HFFc6 (cell line): ENCODE measurements at regions not wholly inside any gene's neighbourhood (a gene's known extent, or its start where the extent isn't known, plus 50 kb on each side); places are given as distances from the start of the nearest gene placed in this dataset.
"Not testable (repeated sequence)": the region's sequence is repeated elsewhere in the genome, so short reads cannot be mapped to it uniquely, and the experiment has no call there.

Experiments
- DNase-seq: peaks from one replicate; pipeline ENCODE4 v3.0.0-alpha.2; 2018
- H3K27ac Mint-ChIP-seq: 2 replicates; pipeline ENCODE4 v1.8.0; 2020; ENCODE audit warnings: mild to moderate bottlenecking, mixed read lengths
- H3K27me3 Mint-ChIP-seq: 2 replicates; pipeline ENCODE4 v1.8.0; 2021; ENCODE audit warnings: mild to moderate bottlenecking, moderate library complexity, mixed read lengths; ENCODE audit not compliant: insufficient read depth
- H3K36me3 Mint-ChIP-seq: 2 replicates; pipeline ENCODE4 v1.8.0; 2021; ENCODE audit warnings: low read depth, mixed read lengths
- H3K4me1 Mint-ChIP-seq: 2 replicates; pipeline ENCODE4 v1.8.0; 2020; ENCODE audit warnings: low read depth, mixed read lengths
- H3K4me3 Mint-ChIP-seq: 2 replicates; pipeline ENCODE4 v1.8.0; 2020; ENCODE audit warnings: mild to moderate bottlenecking, moderate library complexity, mixed read lengths
- H3K9me3 Mint-ChIP-seq: 2 replicates; pipeline ENCODE4 v1.8.0; 2020; ENCODE audit warnings: mild to moderate bottlenecking, mixed read lengths
- TF ChIP-seq, protein P1 (sequence below): fragments of 200-600 bp; sonication (generic); IDR thresholded peaks from 2 replicates; pipeline ENCODE4 v1.5.0; 2021; ENCODE audit warnings: antibody characterized with exemption, mild to moderate bottlenecking

DNA sequence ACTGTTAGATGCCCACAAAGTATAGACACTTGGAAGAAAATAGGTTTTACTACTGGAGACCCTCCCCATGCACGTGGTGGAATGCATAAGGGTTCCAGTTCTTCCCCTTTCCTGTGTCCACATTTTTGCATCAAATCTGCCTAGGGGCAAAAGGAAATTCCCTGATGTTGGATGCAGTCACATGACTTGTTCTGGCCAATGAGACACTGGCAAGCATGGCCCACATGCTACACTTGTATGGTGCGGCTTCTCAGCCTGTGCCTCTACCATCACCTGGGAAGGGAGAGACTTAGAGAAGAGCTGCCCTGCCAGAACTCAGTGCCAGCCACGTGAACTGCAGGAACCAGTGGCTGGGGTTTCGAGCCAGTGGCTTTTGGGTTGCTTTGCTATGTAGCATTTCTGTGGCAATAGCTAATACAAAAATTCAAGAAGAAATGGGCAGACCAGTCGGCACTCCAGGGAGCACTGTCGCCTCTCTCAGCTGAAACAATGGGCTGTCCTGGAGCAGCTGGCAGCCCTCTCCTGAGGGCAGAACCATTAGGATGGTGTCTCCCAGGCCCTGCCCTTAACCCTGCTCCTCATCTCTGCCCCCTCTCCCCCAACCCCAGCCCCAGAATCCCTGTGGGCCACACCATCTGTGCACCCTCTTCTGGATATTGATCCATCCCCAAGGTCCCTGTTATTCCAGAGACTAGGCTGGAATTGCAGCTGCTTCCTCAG lies 634.0 kb downstream of the UQCRFS1 start:
- no peak for DNase-seq
- no peak overlapping the region for H3K4me3 Mint-ChIP-seq
- H3K4me1 Mint-ChIP-seq = no peaks in the 10 kb centered on the region
- TF ChIP-seq, protein P1, sequence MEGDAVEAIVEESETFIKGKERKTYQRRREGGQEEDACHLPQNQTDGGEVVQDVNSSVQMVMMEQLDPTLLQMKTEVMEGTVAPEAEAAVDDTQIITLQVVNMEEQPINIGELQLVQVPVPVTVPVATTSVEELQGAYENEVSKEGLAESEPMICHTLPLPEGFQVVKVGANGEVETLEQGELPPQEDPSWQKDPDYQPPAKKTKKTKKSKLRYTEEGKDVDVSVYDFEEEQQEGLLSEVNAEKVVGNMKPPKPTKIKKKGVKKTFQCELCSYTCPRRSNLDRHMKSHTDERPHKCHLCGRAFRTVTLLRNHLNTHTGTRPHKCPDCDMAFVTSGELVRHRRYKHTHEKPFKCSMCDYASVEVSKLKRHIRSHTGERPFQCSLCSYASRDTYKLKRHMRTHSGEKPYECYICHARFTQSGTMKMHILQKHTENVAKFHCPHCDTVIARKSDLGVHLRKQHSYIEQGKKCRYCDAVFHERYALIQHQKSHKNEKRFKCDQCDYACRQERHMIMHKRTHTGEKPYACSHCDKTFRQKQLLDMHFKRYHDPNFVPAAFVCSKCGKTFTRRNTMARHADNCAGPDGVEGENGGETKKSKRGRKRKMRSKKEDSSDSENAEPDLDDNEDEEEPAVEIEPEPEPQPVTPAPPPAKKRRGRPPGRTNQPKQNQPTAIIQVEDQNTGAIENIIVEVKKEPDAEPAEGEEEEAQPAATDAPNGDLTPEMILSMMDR = no peak
- peaks cover 5% of the 10 kb centered on the region for H3K27me3 Mint-ChIP-seq
- H3K27ac Mint-ChIP-seq = no peak overlapping the region
- peaks cover 5% of the 10 kb centered on the region; the same call in 1 of the 2 replicates for H3K36me3 Mint-ChIP-seq
- peaks cover 69% of the 10 kb centered on the region for H3K9me3 Mint-ChIP-seq

DNA sequence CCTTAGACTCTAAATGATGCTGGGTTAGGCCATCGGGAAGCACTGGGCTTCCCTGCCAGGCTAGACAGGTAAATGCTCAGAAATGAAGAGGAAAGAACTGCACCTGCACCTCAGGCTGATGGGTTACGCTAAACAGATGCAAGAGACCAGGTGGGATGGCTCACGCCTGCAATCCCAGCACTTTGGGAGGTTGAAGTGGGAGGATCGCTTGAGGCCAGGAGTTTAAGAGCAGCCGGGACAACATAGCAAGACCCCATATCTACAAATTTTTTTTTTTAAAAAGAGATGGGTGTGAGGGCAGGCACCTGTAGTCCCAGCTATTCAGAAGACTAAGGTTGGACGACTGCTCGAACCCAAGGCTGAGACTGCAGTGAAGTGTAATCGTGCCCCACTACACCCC lies 634.7 kb downstream of the UQCRFS1 start:
- H3K27ac Mint-ChIP-seq = no peak overlapping the region
- no peak overlapping the region for H3K4me3 Mint-ChIP-seq
- H3K4me1 Mint-ChIP-seq = no peaks in the 10 kb centered on the region
- peaks cover 5% of the 10 kb centered on the region for H3K27me3 Mint-ChIP-seq
- DNase-seq = no peak
- TF ChIP-seq, protein P1 = no peak
- H3K36me3 Mint-ChIP-seq = peaks cover 5% of the 10 kb centered on the region; the same call in 1 of the 2 replicates
- peaks cover 70% of the 10 kb centered on the region for H3K9me3 Mint-ChIP-seq

DNA sequence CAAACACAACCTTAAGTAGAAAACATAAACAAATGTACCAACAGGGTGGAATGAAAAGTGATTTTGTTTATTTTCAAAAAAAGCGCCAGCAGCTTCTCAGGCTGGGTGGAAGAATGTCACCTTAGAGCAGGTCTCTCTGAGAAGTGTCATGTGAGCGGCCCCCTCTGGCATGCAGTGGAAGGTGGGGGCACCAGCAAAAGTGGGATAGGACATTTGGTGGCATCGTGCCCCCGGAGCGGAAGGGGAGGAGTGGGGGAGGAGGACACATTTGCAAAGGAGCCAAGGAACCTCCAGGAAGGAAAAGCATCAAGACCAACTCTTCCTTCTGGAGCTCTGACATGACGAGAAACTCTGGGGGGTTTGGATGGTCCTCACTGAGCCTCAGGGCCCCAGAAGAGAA lies 635.3 kb downstream of the UQCRFS1 start:
- H3K4me3 Mint-ChIP-seq = no peak overlapping the region
- peaks cover 69% of the 10 kb centered on the region for H3K9me3 Mint-ChIP-seq
- DNase-seq = no peak
- H3K4me1 Mint-ChIP-seq = no peaks in the 10 kb centered on the region
- no peak overlapping the region for H3K27ac Mint-ChIP-seq
- H3K27me3 Mint-ChIP-seq = peaks cover 5% of the 10 kb centered on the region
- TF ChIP-seq, protein P1 = no peak
- peaks cover 5% of the 10 kb centered on the region; the same call in 1 of the 2 replicates for H3K36me3 Mint-ChIP-seq

DNA sequence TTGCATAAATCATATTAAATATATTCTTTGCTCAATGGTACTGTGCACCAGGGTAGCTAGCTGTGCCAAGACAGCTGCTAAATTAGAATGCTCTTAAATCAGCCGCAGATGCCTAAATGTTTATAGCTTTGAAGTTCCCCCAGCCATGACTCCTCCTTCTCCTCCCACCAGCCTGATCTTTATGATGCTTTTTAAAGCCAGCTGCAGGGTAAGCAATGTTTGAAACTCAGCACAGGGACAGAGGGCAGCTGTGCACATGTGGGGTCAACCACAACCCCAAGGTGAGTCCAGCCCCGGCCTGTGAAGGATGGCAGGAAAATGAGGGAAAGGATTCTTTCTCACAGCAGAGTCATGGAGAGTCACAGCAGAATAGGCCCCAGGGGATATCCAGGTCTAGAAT lies 635.7 kb downstream of the UQCRFS1 start:
- Mint-ChIP-seq H3K27me3 (peaks cover 5% of the 10 kb centered on the region), H3K27ac (no peak overlapping the region), H3K4me3 (no peak overlapping the region), H3K9me3 (peaks cover 72% of the 10 kb centered on the region), H3K4me1 (no peaks in the 10 kb centered on the region), H3K36me3 (peaks cover 5% of the 10 kb centered on the region; the same call in 1 of the 2 replicates)
- DNase-seq = no peak
- TF ChIP-seq, protein P1 = no peak

DNA sequence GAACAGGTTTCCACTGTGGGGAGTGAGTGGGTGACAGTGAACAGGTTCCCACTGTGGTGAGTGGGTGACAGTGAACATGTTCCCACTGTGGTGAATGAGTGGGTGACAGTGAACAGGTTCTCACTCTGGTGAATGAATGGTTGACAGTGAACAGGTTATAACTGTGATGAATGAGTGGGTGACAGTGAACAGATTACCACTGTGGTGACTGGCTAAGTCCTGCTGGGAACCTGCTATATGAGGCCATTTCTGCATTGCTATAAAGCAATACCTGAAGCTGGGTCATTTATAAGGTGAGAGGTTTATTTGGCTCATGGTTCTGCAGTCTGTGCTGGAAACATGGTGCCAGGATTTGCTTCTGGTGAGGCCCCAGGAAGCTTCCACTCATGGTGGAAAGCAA lies 637.1 kb downstream of the UQCRFS1 start:
- TF ChIP-seq, protein P1 = no peak
- H3K27ac Mint-ChIP-seq = no peak overlapping the region
- no peak for DNase-seq
- no peak overlapping the region for H3K4me3 Mint-ChIP-seq
- peaks cover 5% of the 10 kb centered on the region; the same call in 1 of the 2 replicates for H3K36me3 Mint-ChIP-seq
- H3K9me3 Mint-ChIP-seq = peaks cover 67% of the 10 kb centered on the region
- H3K27me3 Mint-ChIP-seq = peaks cover 5% of the 10 kb centered on the region
- no peaks in the 10 kb centered on the region for H3K4me1 Mint-ChIP-seq

DNA sequence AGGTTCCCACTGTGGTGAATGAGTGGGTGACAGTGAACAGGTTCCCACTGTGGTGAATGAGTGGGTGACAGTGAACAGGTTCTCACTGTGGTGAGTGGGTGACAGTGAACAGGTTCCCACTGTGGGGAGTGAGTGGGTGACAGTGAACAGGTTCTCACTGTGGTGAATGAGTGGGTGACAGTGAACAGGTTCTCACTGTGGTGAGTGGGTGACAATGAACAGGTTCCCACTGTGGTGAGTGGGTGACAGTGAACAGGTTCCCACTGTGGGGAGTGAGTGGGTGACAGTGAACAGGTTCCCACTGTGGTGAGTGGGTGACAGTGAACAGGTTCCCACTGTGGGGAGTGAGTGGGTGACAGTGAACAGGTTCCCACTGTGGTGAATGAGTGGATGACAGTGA lies 637.6 kb downstream of the UQCRFS1 start:
- H3K9me3 Mint-ChIP-seq = peaks cover 62% of the 10 kb centered on the region
- not testable (repeated sequence) for H3K27me3 Mint-ChIP-seq, DNase-seq, H3K4me3 Mint-ChIP-seq, H3K4me1 Mint-ChIP-seq, H3K36me3 Mint-ChIP-seq, H3K27ac Mint-ChIP-seq
